SU-DHL-6 (cell line): ENCODE measurements at regions not wholly inside any gene's neighbourhood (a gene's known extent, or its start where the extent isn't known, plus 50 kb on each side); places are given as distances from the start of the nearest gene placed in this dataset.

Source experiments
- EZH2phosphoT487 ChIP-seq: fragments of 200-600 bp; sonication (generic), shearing (Covaris generic); conservative IDR thresholded peaks from 2 replicates; pipeline ENCODE4 v1.6.1; 2018; ENCODE audit warnings: mild to moderate bottlenecking, antibody characterized with exemption, low read length, moderate library complexity, mixed read lengths
- TF ChIP-seq, protein P1 (sequence below): fragments of 200-600 bp; sonication (generic); IDR thresholded peaks from one replicate; pipeline ENCODE4 v1.5.1; 2017; ENCODE audit warnings: antibody characterized with exemption, mild to moderate bottlenecking, low read length, moderate library complexity; ENCODE audit not compliant: insufficient read depth, poor library complexity, severe bottlenecking

DNA sequence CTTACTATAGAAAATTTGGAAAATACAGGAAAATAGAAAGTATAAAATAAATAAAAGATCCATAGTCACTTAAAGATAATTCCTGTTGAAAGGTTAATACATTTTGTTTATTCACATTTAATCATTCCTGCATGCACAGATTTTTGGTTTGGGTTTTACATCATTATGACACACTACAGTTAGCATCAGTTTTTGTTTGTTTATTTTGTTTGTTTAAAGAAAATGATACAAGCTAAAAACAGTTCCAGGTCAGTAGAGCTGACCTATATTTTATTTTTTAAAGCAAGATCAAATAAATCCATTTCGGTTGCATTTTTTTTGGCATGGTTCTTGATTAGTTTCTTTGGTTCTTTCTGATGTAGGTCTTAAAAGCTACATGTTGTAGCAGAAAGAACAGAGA, 68.8 kb upstream of the CCDC91 start:
- TF ChIP-seq, protein P1, sequence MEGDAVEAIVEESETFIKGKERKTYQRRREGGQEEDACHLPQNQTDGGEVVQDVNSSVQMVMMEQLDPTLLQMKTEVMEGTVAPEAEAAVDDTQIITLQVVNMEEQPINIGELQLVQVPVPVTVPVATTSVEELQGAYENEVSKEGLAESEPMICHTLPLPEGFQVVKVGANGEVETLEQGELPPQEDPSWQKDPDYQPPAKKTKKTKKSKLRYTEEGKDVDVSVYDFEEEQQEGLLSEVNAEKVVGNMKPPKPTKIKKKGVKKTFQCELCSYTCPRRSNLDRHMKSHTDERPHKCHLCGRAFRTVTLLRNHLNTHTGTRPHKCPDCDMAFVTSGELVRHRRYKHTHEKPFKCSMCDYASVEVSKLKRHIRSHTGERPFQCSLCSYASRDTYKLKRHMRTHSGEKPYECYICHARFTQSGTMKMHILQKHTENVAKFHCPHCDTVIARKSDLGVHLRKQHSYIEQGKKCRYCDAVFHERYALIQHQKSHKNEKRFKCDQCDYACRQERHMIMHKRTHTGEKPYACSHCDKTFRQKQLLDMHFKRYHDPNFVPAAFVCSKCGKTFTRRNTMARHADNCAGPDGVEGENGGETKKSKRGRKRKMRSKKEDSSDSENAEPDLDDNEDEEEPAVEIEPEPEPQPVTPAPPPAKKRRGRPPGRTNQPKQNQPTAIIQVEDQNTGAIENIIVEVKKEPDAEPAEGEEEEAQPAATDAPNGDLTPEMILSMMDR = no peak
- no peak for TF ChIP-seq EZH2phosphoT487
